MG63 (cell line): ENCODE measurements at regions not wholly inside any gene's neighbourhood (a gene's known extent, or its start where the extent isn't known, plus 50 kb on each side); places are given as distances from the start of the nearest gene placed in this dataset.
A peak's percentile ranks its signal among the peaks of the same experiment; 100 is the strongest.
"Not testable (repeated sequence)": the region's sequence is repeated elsewhere in the genome, so short reads cannot be mapped to it uniquely, and the experiment has no call there.

Experiments used
- DNase-seq: peaks from one replicate; pipeline ENCODE4 v3.0.0-alpha.2; 2020
- H3K27me3 ChIP-seq: fragments of 250-450 bp; sonication (Bioruptor Pico); 2 replicates; pipeline ENCODE4 v1.5.1; 2020; ENCODE audit warnings: mild to moderate bottlenecking, moderate library complexity
- H3K36me3 ChIP-seq: fragments of 250-450 bp; sonication (Bioruptor Pico); 2 replicates; pipeline ENCODE4 v1.5.1; 2020; ENCODE audit warnings: mild to moderate bottlenecking, moderate library complexity
- H3K4me3 ChIP-seq: fragments of 250-450 bp; sonication (Bioruptor Pico); 2 replicates; pipeline ENCODE4 v1.5.1; 2020; ENCODE audit warnings: mild to moderate bottlenecking, moderate library complexity
- H3K9me3 ChIP-seq: fragments of 250-450 bp; sonication (Bioruptor Pico); 2 replicates; pipeline ENCODE4 v1.5.1; 2020; ENCODE audit warnings: mild to moderate bottlenecking, moderate library complexity

DNA sequence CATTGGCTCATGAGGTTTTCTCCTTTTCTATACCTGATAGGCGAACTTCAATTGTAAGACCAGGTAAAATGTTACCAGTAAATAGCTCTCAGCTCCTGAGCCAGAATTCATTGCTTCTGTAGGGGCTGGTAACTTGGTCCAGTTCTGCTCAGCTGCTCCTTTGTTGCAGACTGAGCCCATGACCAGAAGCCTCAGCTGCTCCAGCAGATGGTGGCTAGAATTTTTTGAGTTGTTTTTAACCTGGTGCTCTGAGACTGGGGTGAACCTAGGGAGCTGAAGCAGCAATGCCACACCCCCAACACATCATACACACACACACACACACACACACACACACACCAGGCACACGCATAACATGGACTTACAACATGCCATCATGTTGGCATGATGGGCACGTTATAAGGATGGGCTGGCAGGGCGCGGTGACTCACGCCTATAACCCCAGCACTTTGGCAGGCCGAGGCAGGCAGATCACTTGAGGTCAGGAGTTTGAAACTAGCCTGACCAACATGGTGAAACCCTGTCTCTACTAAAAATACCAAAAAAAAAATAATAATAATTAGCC, 103.1 kb downstream of the QRSL1 start:
- H3K36me3 ChIP-seq, result no peaks in the 10 kb centered on the region

DNA sequence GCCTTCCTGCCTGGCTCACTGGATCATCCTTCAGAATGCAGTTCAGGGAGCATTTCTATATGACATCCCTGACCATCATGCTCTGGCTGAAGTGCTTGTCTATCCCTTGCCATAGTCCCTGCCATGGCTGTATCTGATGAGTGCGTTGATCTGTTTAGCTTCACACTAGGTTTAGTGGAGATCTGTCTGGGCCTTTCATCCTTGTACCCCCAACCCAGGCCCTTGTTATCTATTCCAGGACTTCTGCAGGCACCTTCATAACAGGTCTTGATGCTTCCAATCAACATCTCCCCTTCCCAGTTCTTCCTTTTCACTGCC, 102.4 kb downstream of the QRSL1 start:
- peaks cover 8% of the 10 kb centered on the region for H3K9me3 ChIP-seq
- no peaks in the 10 kb centered on the region for H3K27me3 ChIP-seq
- no peak for DNase-seq
- H3K36me3 ChIP-seq, result no peaks in the 10 kb centered on the region
- H3K4me3 ChIP-seq, result no peak overlapping the region

More for the DNA sequence above, 103.1 kb downstream of the QRSL1 start:
- DNase-seq, result peak; percentile 66
- H3K4me3 ChIP-seq, result no peak overlapping the region
- H3K27me3 ChIP-seq, result no peaks in the 10 kb centered on the region
- peaks cover 8% of the 10 kb centered on the region for H3K9me3 ChIP-seq

DNA sequence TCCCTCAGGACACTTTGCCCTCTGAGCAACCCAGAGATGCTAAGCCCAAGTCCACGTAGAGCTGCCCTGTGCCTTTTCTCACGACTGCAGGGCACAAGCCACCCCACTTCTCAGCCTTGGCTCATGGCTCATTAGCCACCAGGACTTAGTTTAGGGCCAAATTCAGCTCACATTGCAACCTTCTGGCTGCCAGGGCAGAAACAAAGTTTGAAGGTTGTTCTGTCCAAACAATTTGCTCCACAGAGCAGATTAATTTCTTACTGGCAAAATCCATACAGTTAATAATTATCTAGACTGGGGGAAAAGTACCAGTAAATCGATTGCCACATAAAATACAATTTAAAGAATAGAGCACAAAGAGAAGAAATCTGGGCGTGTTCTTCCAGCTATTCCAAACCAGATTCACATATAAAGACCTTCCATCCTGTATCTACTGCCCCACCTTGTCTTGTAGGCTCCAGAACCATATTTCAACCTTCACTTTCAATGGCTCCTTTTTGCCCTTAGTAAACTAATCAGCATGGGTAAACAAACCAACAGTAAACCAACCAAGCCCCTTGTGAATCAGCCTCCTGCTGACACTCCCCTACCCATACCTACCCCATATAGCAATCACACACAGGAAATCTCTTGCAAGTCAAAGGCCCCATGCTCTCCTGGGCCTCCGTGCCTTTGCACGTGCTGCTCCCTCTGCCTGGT, 101.9 kb downstream of the QRSL1 start:
- no peak overlapping the region for H3K4me3 ChIP-seq
- H3K9me3 ChIP-seq, result peaks cover 8% of the 10 kb centered on the region

DNA sequence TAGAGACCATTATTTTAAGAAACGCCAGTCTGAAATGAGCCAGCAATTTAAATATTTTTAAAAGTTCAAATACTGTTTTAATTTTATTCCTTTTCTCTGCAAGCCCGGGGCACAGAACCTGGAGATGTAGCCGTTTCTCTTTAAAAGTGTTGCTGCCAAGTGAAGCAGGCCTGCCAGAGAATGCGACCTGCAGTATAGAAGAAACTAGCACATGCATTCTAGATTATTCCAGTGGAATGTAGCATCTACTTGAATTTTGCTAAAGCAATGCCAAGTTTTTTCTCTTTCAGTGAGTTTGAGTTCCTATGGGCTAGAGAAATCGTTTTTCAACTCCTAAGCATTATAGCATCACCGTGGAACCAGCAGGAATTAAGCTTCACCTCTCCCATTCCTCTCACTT, 101.3 kb downstream of the QRSL1 start:
- Histone ChIP-seq H3K36me3 (no peaks in the 10 kb centered on the region), H3K4me3 (no peak overlapping the region), H3K27me3 (no peaks in the 10 kb centered on the region), H3K9me3 (peaks cover 5% of the 10 kb centered on the region)
- no peak for DNase-seq

More for the DNA sequence above, 101.9 kb downstream of the QRSL1 start:
- Histone ChIP-seq H3K36me3 (no peaks in the 10 kb centered on the region), H3K27me3 (no peaks in the 10 kb centered on the region)
- DNase-seq, result no peak

DNA sequence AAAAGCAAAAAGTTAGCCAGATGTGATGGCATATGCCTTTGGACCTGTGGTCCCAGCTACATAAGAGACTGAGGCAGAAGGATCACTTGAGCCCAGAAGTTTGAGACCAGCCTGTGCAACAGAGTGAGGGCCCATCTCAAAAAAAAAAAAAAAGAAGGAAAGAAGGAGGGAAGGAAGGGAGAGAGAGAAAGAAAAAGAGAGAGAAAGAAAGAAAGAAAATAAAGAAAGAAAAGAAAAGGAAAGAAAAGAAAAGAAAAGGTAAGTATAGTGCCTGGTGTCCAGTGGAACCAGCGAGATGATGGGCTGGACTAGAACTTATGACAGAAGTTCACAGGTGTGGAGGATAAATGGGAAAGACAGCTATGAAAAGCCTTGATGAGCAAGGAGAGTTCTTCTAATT, 100.9 kb downstream of the QRSL1 start:
- peaks cover under 1% of the 10 kb centered on the region for H3K9me3 ChIP-seq
- H3K36me3 ChIP-seq, result no peaks in the 10 kb centered on the region
- H3K27me3 ChIP-seq, result no peaks in the 10 kb centered on the region
- no peak for DNase-seq
- no peak overlapping the region for H3K4me3 ChIP-seq

DNA sequence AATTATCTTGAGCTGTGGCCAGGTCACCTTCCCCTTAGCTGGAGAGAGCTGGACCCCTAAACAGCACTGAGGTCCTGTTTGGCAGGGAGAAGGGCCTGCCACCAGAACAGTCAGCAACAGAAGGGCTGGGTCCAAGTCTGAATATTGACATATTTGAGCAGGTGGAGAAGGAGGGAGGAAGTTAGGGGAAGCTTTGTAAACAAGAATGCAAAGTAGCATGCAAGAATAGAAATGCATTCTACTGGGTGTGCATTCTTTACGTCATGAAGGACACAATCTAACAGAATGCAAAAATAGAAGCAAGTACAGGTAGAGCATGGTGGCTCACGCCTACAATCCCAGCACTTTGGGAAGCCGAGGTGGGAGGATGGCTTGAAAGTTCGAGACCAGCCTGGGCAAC, 100.5 kb downstream of the QRSL1 start:
- no peak for DNase-seq
- Histone ChIP-seq H3K27me3 (no peaks in the 10 kb centered on the region), H3K4me3 (no peak overlapping the region), H3K36me3 (no peaks in the 10 kb centered on the region), H3K9me3 (no peaks in the 10 kb centered on the region; the same call in 1 of the 2 replicates)

DNA sequence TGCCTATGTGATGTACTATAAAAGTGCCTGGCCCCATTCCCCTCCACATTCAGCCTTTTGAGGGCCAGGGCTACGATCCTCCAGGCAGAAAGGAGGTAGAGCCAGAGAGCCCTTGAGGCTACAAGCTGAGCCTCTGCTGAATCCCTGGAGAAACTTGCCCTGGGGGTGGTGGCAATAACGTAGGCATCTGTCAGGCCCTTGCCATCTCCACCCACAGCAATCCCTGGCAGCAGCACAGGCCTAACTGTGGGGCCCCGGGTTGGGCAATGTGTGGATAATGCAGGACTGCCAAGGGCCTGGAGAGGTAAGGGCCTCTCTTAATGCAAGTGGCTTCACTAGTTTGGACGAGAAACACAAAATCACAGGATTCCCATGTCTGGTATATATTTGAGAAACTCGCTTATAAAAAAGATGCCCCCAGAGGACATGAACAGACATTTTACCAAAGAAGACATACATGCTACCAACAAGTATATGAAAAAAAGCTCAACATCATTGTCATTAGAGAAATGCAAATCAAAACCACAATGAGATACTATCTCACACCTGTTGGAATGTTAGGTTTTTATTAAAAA, 99.0 kb downstream of the QRSL1 start:
- DNase-seq, result peak; percentile 30
- no peaks in the 10 kb centered on the region for H3K36me3 ChIP-seq
- H3K27me3 ChIP-seq, result no peaks in the 10 kb centered on the region
- no peaks in the 10 kb centered on the region for H3K9me3 ChIP-seq
- H3K4me3 ChIP-seq, result no peak overlapping the region

DNA sequence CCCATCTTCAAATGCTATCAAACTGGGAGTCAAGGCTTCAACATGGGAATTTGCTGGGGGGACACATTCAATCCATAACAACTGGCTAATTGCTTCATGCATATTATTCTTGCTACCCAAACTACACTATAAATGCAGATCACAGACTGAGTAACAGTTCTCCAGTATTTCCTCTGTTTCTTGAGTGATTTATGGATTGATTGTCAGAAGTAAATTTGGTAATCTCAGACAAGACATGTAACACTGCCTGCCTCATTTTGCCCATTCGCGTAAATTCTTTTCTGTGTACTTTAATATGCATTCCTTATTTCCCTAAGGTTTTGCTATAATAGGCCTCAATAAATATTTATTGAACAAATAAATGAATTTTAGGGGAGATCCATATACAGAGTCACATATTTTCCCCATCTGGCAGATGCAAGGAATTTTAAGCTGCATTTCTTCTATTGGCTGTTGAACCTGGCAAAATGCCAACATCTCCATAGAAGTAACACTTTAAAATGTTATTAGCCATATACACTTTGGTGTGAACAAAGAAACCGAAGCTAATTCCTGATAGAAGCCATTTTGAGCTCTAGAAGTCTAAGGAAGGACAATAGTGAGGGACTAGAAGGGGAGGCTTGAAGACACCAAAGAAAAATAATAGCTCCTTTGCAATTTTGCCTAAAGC, 98.2 kb downstream of the QRSL1 start:
- no peak for DNase-seq
- Histone ChIP-seq H3K27me3 (no peaks in the 10 kb centered on the region), H3K4me3 (no peak overlapping the region), H3K9me3 (no peaks in the 10 kb centered on the region), H3K36me3 (no peaks in the 10 kb centered on the region)

DNA sequence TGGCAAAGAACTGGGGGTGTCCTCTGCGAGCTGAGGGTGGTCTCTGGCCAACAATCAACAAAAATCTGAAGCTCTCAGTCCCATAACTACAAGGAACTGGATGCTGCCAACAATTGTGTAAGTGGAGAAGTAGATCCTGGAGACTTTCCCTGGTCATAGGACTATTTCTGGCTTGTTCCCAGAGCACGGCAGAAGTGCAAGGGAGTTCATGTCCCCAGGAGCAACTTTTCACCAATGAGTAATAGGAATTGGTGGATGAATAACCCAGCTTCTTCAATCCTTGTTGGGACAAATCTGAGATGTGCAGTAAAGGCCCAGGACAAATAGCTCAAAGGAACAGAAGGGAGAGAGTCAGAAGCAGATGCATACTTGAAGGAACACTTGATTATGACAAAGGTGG, 95.5 kb downstream of the QRSL1 start:
- no peaks in the 10 kb centered on the region for H3K36me3 ChIP-seq

DNA sequence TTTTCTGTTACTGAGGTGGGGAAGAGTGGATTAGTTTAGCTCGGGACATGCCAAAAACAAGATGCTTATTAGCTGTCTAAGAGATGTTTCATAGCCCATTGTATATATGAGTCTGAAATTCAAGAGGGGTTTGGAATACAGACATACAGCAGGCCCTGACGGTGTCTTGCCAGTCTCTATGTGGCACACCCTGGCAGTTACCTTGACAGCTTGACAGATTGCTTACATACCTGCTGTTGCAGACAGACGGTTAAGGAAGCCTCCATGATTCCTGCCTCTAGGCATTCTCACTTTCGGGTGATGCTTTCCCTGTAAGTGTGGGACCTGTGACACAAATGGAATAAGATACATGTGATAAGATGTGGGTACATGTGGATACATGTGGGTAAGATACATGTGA, 95.0 kb downstream of the QRSL1 start:
- no peak overlapping the region for H3K4me3 ChIP-seq
- DNase-seq, result peak; percentile 23
- H3K27me3 ChIP-seq, result no peaks in the 10 kb centered on the region
- no peaks in the 10 kb centered on the region for H3K9me3 ChIP-seq
- no peaks in the 10 kb centered on the region for H3K36me3 ChIP-seq

More for the DNA sequence above, 95.5 kb downstream of the QRSL1 start:
- Histone ChIP-seq H3K9me3 (no peaks in the 10 kb centered on the region), H3K27me3 (no peaks in the 10 kb centered on the region), H3K4me3 (no peak overlapping the region)
- DNase-seq, result peak; percentile 68

DNA sequence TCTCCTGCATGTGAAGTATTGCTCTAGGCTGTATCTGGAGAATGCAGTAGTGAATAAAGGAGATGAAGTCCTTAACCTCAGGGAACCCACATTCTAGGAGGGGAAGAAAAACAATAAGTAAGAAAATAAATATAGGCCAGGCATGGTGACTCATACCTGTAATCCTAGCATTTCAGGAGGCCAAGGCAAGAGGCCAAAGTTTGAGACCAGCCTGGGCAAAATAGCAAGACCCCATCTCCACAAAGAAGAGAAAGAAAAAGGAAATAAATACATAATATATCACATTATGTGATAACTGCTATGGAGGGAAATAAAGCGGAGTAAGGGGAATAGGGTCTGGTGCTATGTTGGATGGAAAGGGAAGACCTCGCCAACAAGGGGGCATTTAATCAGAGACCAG, 94.0 kb downstream of the QRSL1 start:
- not testable (repeated sequence) for H3K9me3 ChIP-seq, H3K36me3 ChIP-seq, H3K27me3 ChIP-seq, H3K4me3 ChIP-seq, DNase-seq

DNA sequence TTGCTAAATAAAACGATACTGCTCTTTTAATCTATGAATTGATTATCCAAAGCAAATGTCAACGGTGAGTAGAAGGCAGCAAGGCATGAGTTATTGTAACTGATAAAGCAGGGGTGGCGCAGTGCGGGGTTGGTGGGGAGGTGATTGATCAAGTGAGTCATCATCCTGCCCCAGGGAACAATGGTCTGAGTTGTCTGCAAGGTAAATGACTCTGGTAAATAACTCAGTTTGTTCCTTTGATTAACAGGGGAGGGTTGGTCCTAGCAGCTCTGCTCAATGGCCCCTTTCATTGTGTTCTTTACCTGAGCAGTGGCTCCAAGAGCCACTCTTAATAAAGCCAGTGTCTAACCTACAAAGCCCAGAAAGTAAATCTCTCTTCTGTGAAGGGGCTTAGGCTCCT, 91.8 kb downstream of the QRSL1 start:
- H3K4me3 ChIP-seq, H3K9me3 ChIP-seq, H3K36me3 ChIP-seq, H3K27me3 ChIP-seq, DNase-seq: not testable (repeated sequence)
